OCI-LY7 (cell line): ENCODE measurements at regions not wholly inside any gene's neighbourhood (a gene's known extent, or its start where the extent isn't known, plus 50 kb on each side); places are given as distances from the start of the nearest gene placed in this dataset.

Experiments
- BruUV-seq: library from RNA; stranded (reverse); fragments of 400-500 nt; replicated peaks from 2 replicates; lab custom pipeline; 2021; lab: Mats Ljungman, UMichigan
- CTCF ChIA-PET: fragments of 300-600 bp; sonication (Branson Sonifier 250); formaldehyde crosslinking; loops from one replicate; lab custom pipeline; 2022; ENCODE audit warnings: antibody characterized with exemption; ENCODE audit not compliant: unreplicated experiment; lab: Charles Lee
- POLR2A ChIA-PET: fragments of 300-600 bp; sonication (Branson Sonifier 250); formaldehyde crosslinking; loops from one replicate; lab custom pipeline; 2022; ENCODE audit warnings: antibody characterized with exemption; lab: Charles Lee
- DNase-seq: peaks from one replicate; pipeline ENCODE4 v3.0.0-alpha.2; 2015; ENCODE audit warnings: low spot score
- H2AFZ ChIP-seq: fragments of 200-600 bp; sonication (generic), shearing (Covaris generic); 2 replicates; pipeline ENCODE4 v1.6.1; 2014; ENCODE audit warnings: mild to moderate bottlenecking, antibody characterized with exemption, low read length, moderate library complexity
- H3K27ac ChIP-seq: fragments of 200-600 bp; sonication (generic); 2 replicates; pipeline ENCODE4 v1.5.1; 2014; ENCODE audit warnings: mixed run types, low read depth, mild to moderate bottlenecking, moderate library complexity, low read length, inconsistent platforms; ENCODE audit not compliant: poor library complexity, severe bottlenecking
- H3K36me3 ChIP-seq: fragments of 200-600 bp; sonication (generic); 2 replicates; pipeline ENCODE4 v1.6.1; 2014; ENCODE audit warnings: mild to moderate bottlenecking, antibody characterized with exemption, low read length, moderate library complexity, mixed read lengths; ENCODE audit not compliant: insufficient read depth
- H3K4me1 ChIP-seq: fragments of 200-600 bp; sonication (generic); 2 replicates; pipeline ENCODE4 v1.5.1; 2014; ENCODE audit warnings: mild to moderate bottlenecking, low read length; ENCODE audit not compliant: insufficient read depth, poor library complexity, severe bottlenecking
- H3K4me2 ChIP-seq: fragments of 200-600 bp; sonication (generic); 2 replicates; pipeline ENCODE4 v1.6.1; 2014; ENCODE audit warnings: mild to moderate bottlenecking, low read length
- H3K4me3 ChIP-seq: fragments of 200-600 bp; sonication (generic); 2 replicates; pipeline ENCODE4 v1.5.1; 2014; ENCODE audit warnings: mild to moderate bottlenecking, low read depth, low read length; ENCODE audit not compliant: poor library complexity, severe bottlenecking
- H3K79me2 ChIP-seq: fragments of 200-600 bp; sonication (generic); 2 replicates; pipeline ENCODE4 v1.6.1; 2016; ENCODE audit warnings: low read depth, mild to moderate bottlenecking, low read length, moderate library complexity, mixed read lengths; ENCODE audit not compliant: insufficient read depth
- H3K9me2 ChIP-seq: fragments of 200-600 bp; sonication (generic); 2 replicates; pipeline ENCODE4 v1.6.1; 2016; ENCODE audit warnings: mild to moderate bottlenecking, low read length, mixed read lengths; ENCODE audit not compliant: insufficient read depth
- H3K9me3 ChIP-seq: fragments of 200-600 bp; sonication (generic); 2 replicates; pipeline ENCODE4 v1.6.1; 2014; ENCODE audit warnings: mild to moderate bottlenecking, mixed run types, low read length, mixed read lengths
- H4K20me1 ChIP-seq: fragments of 200-600 bp; sonication (generic); 2 replicates; pipeline ENCODE4 v1.6.1; 2014; ENCODE audit warnings: mild to moderate bottlenecking, antibody characterized with exemption, low read length, moderate library complexity, mixed read lengths; ENCODE audit not compliant: insufficient read depth
- EZH2phosphoT487 ChIP-seq: fragments of 200-600 bp; sonication (generic); IDR thresholded peaks from 2 replicates; pipeline ENCODE4 v1.6.1; 2018; ENCODE audit warnings: low read depth, borderline replicate concordance, mild to moderate bottlenecking, mixed run types, antibody characterized with exemption, low read length, moderate library complexity, mixed read lengths
- intact Hi-C: fragments of 100-400 bp; cut with micrococcal nuclease; formaldehyde crosslinking; loops from one replicate; pipeline ENCODE4 v1.10.0; 2022; ENCODE audit not compliant: unreplicated experiment
- TF ChIP-seq, protein P1 (sequence below): fragments of 200-600 bp; sonication (generic); conservative IDR thresholded peaks from 2 replicates; pipeline ENCODE4 v1.5.1; 2014; ENCODE audit warnings: mild to moderate bottlenecking, antibody characterized with exemption, low read length, moderate library complexity, mixed read lengths

DNA sequence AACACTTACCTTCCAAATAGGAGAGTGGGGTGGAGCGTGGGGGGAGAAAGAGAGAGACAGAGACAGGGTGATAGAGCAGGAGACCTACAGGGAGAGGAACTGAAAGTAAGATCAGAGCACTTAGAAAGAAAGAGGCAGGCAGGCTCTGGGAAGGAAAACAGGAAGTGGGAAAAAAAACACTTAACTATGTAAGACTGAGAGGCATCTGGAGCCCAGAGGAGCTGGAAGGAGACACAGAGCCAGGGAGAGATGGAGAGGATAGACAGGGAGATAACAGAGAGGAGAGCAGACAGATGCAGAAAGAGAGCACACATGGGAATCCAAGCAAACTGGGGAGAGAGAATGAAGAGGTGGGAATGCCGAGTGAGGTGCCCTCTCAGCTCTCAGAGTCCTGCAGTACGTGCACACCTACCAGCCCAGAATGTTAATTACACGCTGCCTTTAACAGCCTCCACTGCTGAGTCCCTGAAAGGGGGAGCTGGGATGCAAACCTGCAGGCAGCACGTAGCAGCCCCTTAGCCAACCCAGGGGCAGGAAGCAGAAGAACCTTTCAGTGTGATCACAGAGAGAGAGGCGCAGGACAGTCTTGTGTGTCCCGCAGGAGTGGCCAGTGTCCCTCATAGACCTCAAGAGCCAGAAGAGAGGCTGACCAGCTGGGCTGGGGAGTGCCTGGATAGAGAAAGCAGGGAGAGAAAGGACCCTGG lies 132.7 kb upstream of the LRFN2 start:
- TF ChIP-seq, protein P1, sequence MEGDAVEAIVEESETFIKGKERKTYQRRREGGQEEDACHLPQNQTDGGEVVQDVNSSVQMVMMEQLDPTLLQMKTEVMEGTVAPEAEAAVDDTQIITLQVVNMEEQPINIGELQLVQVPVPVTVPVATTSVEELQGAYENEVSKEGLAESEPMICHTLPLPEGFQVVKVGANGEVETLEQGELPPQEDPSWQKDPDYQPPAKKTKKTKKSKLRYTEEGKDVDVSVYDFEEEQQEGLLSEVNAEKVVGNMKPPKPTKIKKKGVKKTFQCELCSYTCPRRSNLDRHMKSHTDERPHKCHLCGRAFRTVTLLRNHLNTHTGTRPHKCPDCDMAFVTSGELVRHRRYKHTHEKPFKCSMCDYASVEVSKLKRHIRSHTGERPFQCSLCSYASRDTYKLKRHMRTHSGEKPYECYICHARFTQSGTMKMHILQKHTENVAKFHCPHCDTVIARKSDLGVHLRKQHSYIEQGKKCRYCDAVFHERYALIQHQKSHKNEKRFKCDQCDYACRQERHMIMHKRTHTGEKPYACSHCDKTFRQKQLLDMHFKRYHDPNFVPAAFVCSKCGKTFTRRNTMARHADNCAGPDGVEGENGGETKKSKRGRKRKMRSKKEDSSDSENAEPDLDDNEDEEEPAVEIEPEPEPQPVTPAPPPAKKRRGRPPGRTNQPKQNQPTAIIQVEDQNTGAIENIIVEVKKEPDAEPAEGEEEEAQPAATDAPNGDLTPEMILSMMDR: no peak
- no peak for TF ChIP-seq EZH2phosphoT487
- Histone ChIP-seq H3K27ac (peak overlapping the region; percentile 10), H4K20me1 (no peaks in the 10 kb centered on the region), H3K79me2 (no peaks in the 10 kb centered on the region), H3K4me2 (peak overlapping the region; percentile 72), H2AFZ (peak overlapping the region; percentile 56; the same call in 1 of the 2 replicates), H3K4me3 (peak overlapping the region; percentile 47), H3K9me2 (no peaks in the 10 kb centered on the region), H3K36me3 (no peaks in the 10 kb centered on the region), H3K4me1 (peaks cover 44% of the 10 kb centered on the region), H3K9me3 (no peaks in the 10 kb centered on the region)
- no TSS peak for BruUV-seq
- ChIA-PET CTCF (no interaction called here), POLR2A (interaction anchor here (0.7 to 1.2 kb wide), 3 partner anchors 9 to 174 kb away, joined by 3 to 4 read pairs (median 3); no protein-coding TSS in a partner anchor)
- intact Hi-C loops: loop anchor here (5.0 kb wide), 1 partner anchor 37 kb away; no protein-coding TSS in a partner anchor
- DNase-seq: peak; percentile 65

DNA sequence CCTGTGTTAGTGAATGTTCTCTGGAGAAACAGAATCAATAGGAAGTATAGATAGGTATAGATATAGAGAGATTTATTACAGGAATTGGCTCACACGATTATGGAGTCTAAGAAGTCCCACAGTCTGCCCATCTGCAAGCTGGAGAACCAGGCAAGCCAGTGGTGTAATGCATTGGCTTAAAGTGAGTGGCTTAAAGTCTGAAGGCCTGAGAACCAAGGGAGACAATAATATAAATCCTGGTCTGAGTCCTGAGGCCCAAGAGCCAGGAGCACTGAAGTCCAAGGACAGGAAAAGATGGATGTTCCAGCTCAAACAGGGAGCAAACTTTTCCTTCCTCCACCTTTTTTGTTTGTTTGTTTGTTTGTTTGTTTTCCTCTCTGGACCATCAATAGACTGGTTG lies 131.2 kb upstream of the LRFN2 start:
- ChIA-PET POLR2A (no interaction called here), CTCF (no interaction called here)
- TF ChIP-seq EZH2phosphoT487: no peak
- TF ChIP-seq, protein P1: no peak
- intact Hi-C loops: loop anchor here (5.0 kb wide), 1 partner anchor 39 kb away; no protein-coding TSS in a partner anchor
- peaks cover 44% of the 10 kb centered on the region for H3K4me1 ChIP-seq
- H3K4me2 ChIP-seq: no peak overlapping the region
- H3K79me2 ChIP-seq: no peaks in the 10 kb centered on the region
- no TSS peak for BruUV-seq
- H2AFZ ChIP-seq: no peak overlapping the region
- H3K9me2 ChIP-seq: no peaks in the 10 kb centered on the region
- no peak for DNase-seq
- H3K36me3 ChIP-seq: no peaks in the 10 kb centered on the region
- no peak overlapping the region for H3K4me3 ChIP-seq
- H3K9me3 ChIP-seq: no peaks in the 10 kb centered on the region
- H3K27ac ChIP-seq: no peak overlapping the region
- no peaks in the 10 kb centered on the region for H4K20me1 ChIP-seq

GRCh38 chr6:40717411-40718057 lies 130.4 kb upstream of the LRFN2 start:
- ChIA-PET CTCF (no interaction called here), POLR2A (interaction anchor here (0.7 kb wide), 1 partner anchor 148 kb away, joined by 3 read pairs; no protein-coding TSS in a partner anchor)
- no peaks in the 10 kb centered on the region for H3K9me2 ChIP-seq
- H3K79me2 ChIP-seq: no peaks in the 10 kb centered on the region
- TF ChIP-seq EZH2phosphoT487: no peak
- TF ChIP-seq, protein P1: no peak
- no peak overlapping the region for H3K4me2 ChIP-seq
- H4K20me1 ChIP-seq: no peaks in the 10 kb centered on the region
- no peaks in the 10 kb centered on the region for H3K9me3 ChIP-seq
- H3K36me3 ChIP-seq: no peaks in the 10 kb centered on the region
- H3K4me1 ChIP-seq: peaks cover 44% of the 10 kb centered on the region
- intact Hi-C loops: loop anchor here (5.0 kb wide), 1 partner anchor 40 kb away; no protein-coding TSS in a partner anchor
- H3K4me3 ChIP-seq: no peak overlapping the region
- H2AFZ ChIP-seq: no peak overlapping the region
- no peak for DNase-seq
- no peak overlapping the region for H3K27ac ChIP-seq
- no TSS peak for BruUV-seq
